GM19372 (cell line): ENCODE measurements at regions not wholly inside any gene's neighbourhood (a gene's known extent, or its start where the extent isn't known, plus 50 kb on each side); places are given as distances from the start of the nearest gene placed in this dataset.
"Not testable (repeated sequence)": the region's sequence is repeated elsewhere in the genome, so short reads cannot be mapped to it uniquely, and the experiment has no call there.

Experiments
- ATAC-seq: cut with Tn5 transposase; IDR thresholded peaks from one replicate; pipeline ENCODE4 v1.9.1; 2021; ENCODE audit warnings: mild to moderate bottlenecking, low read depth, moderate library complexity; ENCODE audit not compliant: unreplicated experiment

GRCh38 chr16:22624800-22625533, 114.3 kb downstream of the NPIPB5 start:
- ATAC-seq = no peak

DNA sequence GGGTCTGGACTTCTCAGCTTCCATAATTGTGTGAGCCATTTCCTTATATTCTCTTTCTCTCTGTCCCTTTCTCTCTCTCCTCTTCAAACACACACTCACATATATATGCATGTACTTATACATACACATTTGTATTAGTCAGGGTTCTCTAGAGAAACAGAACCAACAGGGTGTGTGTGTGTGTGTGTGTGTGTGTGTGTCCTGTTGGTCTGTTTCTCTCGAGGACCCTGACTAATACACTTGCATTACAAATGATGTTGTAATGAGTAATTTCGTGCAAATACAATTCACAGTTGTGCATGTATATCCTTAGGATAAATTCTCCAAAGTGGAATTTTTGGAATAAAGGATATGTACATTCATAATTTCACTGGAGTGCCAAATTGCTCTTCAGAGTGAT, 115.3 kb downstream of the NPIPB5 start:
- ATAC-seq = no peak

- no peak for ATAC-seq
These were observed 116.4 kb downstream of the NPIPB5 start for GRCh38 chr16:22627043-22627442.

DNA sequence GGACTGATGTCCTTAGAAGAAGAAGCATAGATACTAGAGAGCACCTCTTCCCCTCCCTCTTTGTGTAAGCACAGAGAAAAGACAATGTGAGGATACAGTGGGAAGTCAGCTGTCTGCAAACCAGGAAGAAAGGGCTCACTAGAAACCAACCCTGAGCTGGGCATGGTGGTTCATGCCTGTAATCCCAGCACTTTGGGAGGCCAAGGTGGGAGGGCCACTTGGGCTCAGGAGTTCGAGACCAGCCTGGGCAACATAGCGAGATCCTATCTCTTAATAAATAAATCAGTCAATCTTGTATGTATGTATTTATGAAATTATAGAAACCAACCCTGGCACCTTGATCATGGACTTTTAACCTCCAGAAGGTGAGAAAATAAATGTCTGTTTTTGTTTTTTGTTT, 118.3 kb downstream of the NPIPB5 start:
- no peak for ATAC-seq

- ATAC-seq = no peak
These were observed 119.6 kb downstream of the NPIPB5 start for GRCh38 chr16:22630242-22630641.

- ATAC-seq = no peak
These were observed 120.6 kb downstream of the NPIPB5 start for GRCh38 chr16:22631264-22631663.

DNA sequence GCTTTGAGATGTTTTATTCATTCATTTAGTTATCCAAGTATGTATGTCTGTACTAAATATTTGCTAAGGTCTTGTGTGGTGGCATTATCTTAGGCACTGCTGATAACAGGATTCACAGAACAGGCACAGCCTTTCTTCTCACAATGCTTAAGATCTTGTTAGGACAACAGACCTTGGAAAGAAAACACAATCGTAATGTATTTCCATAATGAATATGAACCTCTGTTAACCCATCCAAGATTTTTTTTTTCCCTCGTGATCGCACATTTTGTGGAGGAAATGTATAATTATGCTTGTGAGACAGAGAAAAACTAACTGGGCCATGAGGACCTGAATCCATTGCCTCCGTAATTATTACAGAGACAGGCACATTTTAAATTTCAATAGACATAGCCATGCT, 121.9 kb downstream of the NPIPB5 start:
- ATAC-seq = no peak

GRCh38 chr16:22633280-22633679, 122.6 kb downstream of the NPIPB5 start:
- no peak for ATAC-seq

DNA sequence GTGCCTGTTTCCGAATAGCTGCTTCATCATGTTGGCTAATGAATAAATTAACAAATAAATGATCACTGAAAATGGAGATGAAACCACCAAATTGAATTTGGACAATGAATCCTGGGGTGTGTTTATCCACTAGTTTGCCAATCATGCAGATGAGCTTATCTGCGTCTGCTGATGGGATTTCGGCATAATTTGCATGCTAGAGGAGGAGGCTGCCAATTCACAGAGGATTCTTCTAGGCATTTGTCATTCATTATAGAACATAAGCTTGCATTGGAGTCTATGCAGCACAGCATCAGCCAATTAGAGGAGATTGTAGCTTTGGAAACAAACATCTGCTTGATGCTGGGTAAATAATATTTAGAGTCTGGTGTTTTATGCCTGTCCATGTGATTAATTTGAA, 123.1 kb downstream of the NPIPB5 start:
- ATAC-seq = no peak

- no peak for ATAC-seq
These were observed 124.3 kb downstream of the NPIPB5 start for GRCh38 chr16:22634954-22635353.

- no peak for ATAC-seq
These were observed 124.7 kb downstream of the NPIPB5 start for GRCh38 chr16:22635357-22635761.

DNA sequence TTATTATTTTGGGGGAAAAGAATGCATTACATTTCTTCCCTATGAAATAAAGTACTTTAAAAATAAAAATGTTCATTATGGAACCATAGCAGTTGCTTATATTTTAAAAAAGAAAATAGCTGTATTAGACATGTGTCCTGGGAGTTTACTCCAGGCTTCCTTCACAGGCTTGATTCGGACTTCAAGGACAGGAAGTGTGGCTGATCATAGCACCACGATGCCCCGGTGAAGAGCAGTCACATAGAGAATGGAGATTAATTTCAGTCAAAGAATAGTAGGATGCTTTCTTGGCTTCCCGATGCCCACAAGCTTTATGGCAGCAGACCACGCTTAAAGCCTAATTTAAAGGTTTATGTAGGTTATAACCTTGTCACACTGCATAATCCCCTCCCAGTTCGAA, 125.1 kb downstream of the NPIPB5 start:
- no peak for ATAC-seq

DNA sequence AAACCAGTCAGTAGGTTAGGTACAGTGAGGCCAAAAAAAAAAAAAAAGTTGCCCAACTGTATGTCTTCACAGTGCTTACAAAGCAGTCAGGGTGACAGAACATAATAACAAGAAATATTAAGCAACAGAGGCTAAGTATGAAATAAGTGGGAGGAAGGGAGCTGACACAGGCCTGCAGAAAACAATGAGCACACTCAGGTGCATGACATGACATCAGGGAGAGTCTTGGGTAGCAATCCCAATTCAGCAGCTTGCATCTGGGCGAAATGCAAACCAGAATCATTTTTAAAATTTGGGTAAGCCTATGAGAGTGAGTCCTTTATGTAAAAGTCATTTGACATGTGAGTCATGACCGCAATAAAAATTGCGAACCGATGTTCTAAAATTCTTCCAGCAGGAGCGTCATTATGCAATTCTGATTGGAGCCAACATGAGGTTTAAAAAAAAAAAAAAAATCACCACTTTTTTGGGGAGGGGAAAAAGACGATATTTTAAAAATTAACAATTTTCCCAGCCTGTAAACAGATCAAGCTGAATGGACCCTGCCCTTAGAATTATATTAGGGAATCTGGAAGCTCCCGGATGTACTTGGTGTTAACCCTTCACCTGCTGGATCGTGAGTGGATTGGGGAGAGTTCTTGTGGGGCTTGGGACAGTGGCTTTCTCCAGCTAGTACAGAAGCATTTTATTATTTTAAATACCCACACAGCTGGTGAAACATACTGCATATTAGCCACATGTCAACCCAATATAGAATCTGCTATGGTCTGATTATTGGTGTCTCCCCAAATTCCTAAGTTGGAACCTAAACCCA, 127.9 kb downstream of the NPIPB5 start:
- no peak for ATAC-seq

- ATAC-seq = no peak
These were observed 130.5 kb downstream of the NPIPB5 start for GRCh38 chr16:22641131-22641628.

DNA sequence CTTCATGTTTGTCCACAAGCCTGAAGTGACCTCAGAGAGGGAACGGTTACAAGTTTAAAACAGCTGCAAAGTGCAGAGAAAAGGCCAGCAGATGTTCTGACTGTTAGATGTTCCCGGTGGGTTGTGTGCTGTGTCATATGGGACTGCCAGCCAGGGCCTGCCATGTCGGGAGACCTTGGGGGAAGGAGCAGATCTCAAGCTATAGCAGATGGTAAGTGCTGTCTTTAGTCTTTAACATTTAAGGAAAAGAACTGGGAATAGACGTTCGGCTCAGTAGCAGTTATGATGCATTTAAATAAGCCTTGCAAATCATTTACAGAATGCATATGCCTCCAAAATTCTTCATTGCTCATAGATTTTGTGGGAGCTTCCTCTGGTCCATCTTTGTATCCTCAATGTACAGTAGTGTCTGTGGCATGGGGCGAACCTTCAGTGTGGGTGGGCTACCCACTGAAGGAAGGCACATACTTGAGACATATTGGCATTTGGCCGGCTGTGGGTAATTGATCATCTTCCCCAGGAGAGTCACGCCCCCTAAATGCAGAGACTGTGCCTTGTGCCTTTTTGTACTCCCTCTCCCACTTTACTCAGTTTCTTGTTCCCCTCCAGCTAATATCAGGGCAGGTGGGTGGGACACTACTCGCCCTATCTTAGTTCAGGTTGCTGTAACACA, 131.9 kb downstream of the NPIPB5 start:
- no peak for ATAC-seq

DNA sequence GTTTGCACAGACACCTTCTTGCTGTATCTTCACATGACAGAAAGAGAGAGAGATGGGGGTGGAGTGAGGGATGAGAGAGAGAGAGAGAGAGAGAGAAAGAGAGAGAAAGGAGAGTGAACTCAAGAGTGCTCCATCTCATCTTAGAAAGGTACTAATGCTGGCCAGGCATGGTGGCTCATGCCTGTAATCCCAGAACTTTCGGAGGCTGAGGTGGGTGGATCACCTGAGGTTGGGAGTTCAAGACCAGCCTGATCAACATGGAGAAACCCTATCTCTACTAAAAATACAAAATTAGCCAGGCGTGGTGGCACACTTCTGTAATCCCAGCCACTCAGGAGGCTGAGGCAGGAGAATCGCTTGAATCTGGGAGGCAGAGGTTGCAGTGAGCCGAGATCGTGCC, 132.5 kb downstream of the NPIPB5 start:
- ATAC-seq = not testable (repeated sequence)

DNA sequence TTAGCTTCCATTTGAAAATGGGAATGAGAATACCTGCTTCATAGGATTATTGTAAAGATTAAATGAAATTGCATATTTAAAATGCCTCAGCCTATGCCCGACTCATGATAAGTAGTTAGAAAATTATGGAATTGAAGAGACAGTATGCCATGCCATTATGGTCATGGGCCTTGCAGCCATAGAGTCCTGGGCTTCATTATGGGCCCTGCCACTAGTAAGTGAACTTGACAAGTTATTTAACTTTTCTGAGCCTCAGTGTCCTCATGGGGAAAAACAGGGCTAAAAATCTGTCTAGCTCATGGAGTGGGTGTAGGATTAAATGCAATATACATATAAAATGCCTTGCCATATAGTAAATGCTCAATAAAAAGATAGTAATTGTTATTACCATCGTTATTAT, 133.2 kb downstream of the NPIPB5 start:
- no peak for ATAC-seq

DNA sequence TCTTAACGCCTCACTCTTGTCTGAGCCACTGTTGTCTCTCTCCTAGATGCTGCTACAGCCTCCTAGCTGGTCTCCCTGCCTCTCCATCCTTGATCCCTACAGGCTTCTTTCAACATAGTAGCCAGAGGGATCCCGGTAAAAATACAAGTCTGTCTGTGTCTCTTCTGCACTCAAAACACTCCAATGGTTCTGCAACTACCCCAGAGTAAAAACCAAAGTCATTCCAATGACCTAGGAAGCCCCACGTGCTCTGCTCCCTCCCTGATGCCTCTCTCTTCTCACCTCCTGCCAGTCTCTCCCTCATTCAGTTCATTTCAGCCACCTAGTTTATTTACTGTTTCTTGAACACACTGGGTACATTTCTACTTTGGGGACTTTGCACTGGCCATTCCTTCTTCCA, 135.2 kb downstream of the NPIPB5 start:
- ATAC-seq = no peak

GRCh38 chr16:22646948-22647556, 136.4 kb downstream of the NPIPB5 start:
- ATAC-seq = no peak

DNA sequence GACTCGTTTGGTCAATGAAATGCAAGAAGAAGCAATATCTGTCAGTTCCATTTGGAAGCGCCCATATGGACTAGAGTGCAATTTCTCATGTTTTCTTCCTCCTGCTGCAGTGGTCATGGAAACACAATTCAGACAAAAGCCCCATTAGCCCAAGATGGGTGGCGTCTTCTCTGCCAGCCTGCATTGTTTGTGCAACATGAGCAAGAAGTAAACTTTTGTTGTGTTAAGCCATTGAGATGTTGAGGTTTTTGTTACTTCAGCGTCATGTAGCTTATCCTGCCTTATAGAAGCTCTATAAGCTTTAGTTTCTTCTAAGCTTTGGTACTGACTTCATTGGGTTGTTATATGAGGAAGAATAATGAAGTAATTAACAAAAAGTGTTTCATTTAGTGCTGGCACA, 137.4 kb downstream of the NPIPB5 start:
- no peak for ATAC-seq

DNA sequence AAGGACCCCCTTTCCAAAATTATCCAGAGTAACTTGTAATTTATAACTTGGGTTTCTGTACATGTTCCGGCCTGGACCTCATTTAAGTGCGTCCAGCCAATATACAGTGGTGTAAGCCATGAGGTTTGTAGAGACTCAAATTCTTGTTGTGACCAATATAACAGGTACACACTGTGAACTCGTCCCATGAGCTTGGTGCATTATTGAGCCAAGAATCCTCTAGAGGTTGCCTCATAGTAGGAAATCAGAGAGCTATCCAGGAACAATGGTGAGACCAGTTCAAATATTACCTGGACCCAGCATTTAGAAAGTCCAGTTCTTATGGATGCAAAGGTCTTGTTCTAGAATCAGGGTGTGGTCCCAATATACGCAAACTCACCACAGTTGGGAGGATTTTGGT, 138.2 kb downstream of the NPIPB5 start:
- no peak for ATAC-seq
